Chondrocyte (in vitro differentiated cells): ENCODE measurements at regions not wholly inside any gene's neighbourhood (a gene's known extent, or its start where the extent isn't known, plus 50 kb on each side); places are given as distances from the start of the nearest gene placed in this dataset.

ENCODE experiments used
- DNase-seq: peaks from one replicate; pipeline ENCODE4 v3.0.0; 2021; ENCODE audit warnings: mixed read lengths, low spot score
- H3K27ac Mint-ChIP-seq: one replicate; pipeline ENCODE4 v1.8.0; 2021; ENCODE audit warnings: mild to moderate bottlenecking, moderate library complexity, mixed read lengths; ENCODE audit not compliant: unreplicated experiment
- H3K27me3 Mint-ChIP-seq: 2 replicates; pipeline ENCODE4 v1.8.0; 2021; ENCODE audit warnings: low read depth, mixed read lengths
- H3K36me3 Mint-ChIP-seq: 2 replicates; pipeline ENCODE4 v1.8.0; 2021; ENCODE audit warnings: low read depth, mixed read lengths
- H3K4me1 Mint-ChIP-seq: 2 replicates; pipeline ENCODE4 v1.8.0; 2021; ENCODE audit warnings: low read depth, mild to moderate bottlenecking, mixed read lengths
- H3K4me3 Mint-ChIP-seq: one replicate; pipeline ENCODE4 v1.8.0; 2021; ENCODE audit warnings: mild to moderate bottlenecking, moderate library complexity, mixed read lengths; ENCODE audit not compliant: unreplicated experiment
- H3K9me3 Mint-ChIP-seq: 2 replicates; pipeline ENCODE4 v1.8.0; 2021; ENCODE audit warnings: low read depth, mixed read lengths
- CTCF ChIP-seq: fragments of 200-600 bp; sonication (generic); IDR thresholded peaks from 2 replicates; pipeline ENCODE4 v1.5.0; 2021; ENCODE audit warnings: antibody characterized with exemption, mild to moderate bottlenecking, moderate library complexity

GRCh38 chr5:156256642-156257041 lies 70.3 kb upstream of the SGCD start:
- H3K36me3 Mint-ChIP-seq, result no peaks in the 10 kb centered on the region
- no peaks in the 10 kb centered on the region for H3K4me1 Mint-ChIP-seq
- no peak for DNase-seq
- no peak overlapping the region for H3K4me3 Mint-ChIP-seq
- peaks cover 2% of the 10 kb centered on the region for H3K27me3 Mint-ChIP-seq
- H3K9me3 Mint-ChIP-seq, result no peaks in the 10 kb centered on the region
- no peak overlapping the region for H3K27ac Mint-ChIP-seq
- no peak for TF ChIP-seq CTCF

- no peak for DNase-seq
- Mint-ChIP-seq H3K27ac (no peak overlapping the region), H3K9me3 (peaks cover 7% of the 10 kb centered on the region), H3K4me1 (peaks cover 2% of the 10 kb centered on the region), H3K36me3 (no peaks in the 10 kb centered on the region), H3K27me3 (peaks cover 4% of the 10 kb centered on the region), H3K4me3 (no peak overlapping the region)
- TF ChIP-seq CTCF, result no peak
These were observed 68.0 kb upstream of the SGCD start for GRCh38 chr5:156258934-156259333.

GRCh38 chr5:156259618-156260017 lies 67.3 kb upstream of the SGCD start:
- Mint-ChIP-seq H3K9me3 (peaks cover 7% of the 10 kb centered on the region), H3K4me1 (peaks cover 2% of the 10 kb centered on the region), H3K4me3 (no peak overlapping the region), H3K27ac (no peak overlapping the region), H3K27me3 (peaks cover 5% of the 10 kb centered on the region), H3K36me3 (no peaks in the 10 kb centered on the region)
- DNase-seq, result no peak
- no peak for TF ChIP-seq CTCF

GRCh38 chr5:156261275-156261939 lies 65.6 kb upstream of the SGCD start:
- H3K27ac Mint-ChIP-seq, result no peak overlapping the region
- no peak for DNase-seq
- no peak overlapping the region for H3K4me3 Mint-ChIP-seq
- no peaks in the 10 kb centered on the region for H3K36me3 Mint-ChIP-seq
- peaks cover 2% of the 10 kb centered on the region for H3K4me1 Mint-ChIP-seq
- TF ChIP-seq CTCF, result no peak
- H3K27me3 Mint-ChIP-seq, result peaks cover 5% of the 10 kb centered on the region
- H3K9me3 Mint-ChIP-seq, result peaks cover 7% of the 10 kb centered on the region

- Mint-ChIP-seq H3K9me3 (peaks cover 12% of the 10 kb centered on the region), H3K27ac (no peak overlapping the region), H3K36me3 (no peaks in the 10 kb centered on the region), H3K4me1 (peaks cover 3% of the 10 kb centered on the region), H3K4me3 (no peak overlapping the region), H3K27me3 (no peaks in the 10 kb centered on the region)
- no peak for TF ChIP-seq CTCF
- no peak for DNase-seq
These were observed 55.4 kb upstream of the SGCD start for GRCh38 chr5:156271569-156271968.
